Hepatocyte (in vitro differentiated cells): ENCODE measurements at regions not wholly inside any gene's neighbourhood (a gene's known extent, or its start where the extent isn't known, plus 50 kb on each side); places are given as distances from the start of the nearest gene placed in this dataset.

Experiments used
- EZH2 ChIP-seq: fragments of 200-600 bp; sonication (generic); IDR thresholded peaks from 2 replicates; pipeline ENCODE4 v1.6.1; 2016; ENCODE audit warnings: antibody characterized with exemption, mild to moderate bottlenecking, borderline replicate concordance
- EZH2phosphoT487 ChIP-seq: fragments of 200-600 bp; sonication (generic); IDR thresholded peaks from one replicate; pipeline ENCODE4 v1.6.1; 2018; ENCODE audit warnings: antibody characterized with exemption, mild to moderate bottlenecking, low read depth, moderate library complexity; ENCODE audit not compliant: unreplicated experiment, severe bottlenecking
- TF ChIP-seq, protein P1 (sequence below): fragments of 200-600 bp; sonication (generic); IDR thresholded peaks from 2 replicates; pipeline ENCODE4 v1.5.1; 2016; ENCODE audit warnings: antibody characterized with exemption, mild to moderate bottlenecking; ENCODE audit not compliant: poor library complexity

DNA sequence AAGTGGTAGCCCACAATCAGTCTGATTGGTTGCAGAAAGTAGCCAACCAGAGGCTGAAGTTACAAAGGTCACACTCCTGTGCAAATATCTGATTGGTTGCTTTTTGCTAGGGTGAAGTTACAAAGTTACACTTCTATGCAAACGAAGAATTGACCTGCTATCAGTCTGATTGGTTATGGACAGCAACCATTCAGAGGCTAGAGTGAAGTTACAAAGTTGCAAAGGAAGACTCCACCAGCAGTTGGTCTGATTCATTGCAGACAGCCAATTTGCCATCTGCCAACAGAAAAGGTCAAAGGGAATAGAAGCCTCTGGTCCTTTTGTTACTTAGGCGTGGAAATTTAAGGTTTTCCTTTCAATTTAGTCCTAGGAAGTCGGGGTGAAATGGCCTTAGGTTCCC lies 377.7 kb downstream of the PRDM5 start:
- no peak for TF ChIP-seq EZH2
- TF ChIP-seq, protein P1, sequence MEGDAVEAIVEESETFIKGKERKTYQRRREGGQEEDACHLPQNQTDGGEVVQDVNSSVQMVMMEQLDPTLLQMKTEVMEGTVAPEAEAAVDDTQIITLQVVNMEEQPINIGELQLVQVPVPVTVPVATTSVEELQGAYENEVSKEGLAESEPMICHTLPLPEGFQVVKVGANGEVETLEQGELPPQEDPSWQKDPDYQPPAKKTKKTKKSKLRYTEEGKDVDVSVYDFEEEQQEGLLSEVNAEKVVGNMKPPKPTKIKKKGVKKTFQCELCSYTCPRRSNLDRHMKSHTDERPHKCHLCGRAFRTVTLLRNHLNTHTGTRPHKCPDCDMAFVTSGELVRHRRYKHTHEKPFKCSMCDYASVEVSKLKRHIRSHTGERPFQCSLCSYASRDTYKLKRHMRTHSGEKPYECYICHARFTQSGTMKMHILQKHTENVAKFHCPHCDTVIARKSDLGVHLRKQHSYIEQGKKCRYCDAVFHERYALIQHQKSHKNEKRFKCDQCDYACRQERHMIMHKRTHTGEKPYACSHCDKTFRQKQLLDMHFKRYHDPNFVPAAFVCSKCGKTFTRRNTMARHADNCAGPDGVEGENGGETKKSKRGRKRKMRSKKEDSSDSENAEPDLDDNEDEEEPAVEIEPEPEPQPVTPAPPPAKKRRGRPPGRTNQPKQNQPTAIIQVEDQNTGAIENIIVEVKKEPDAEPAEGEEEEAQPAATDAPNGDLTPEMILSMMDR = no peak
- TF ChIP-seq EZH2phosphoT487 = no peak
